Prostate gland (tissue), 2 donors: ENCODE measurements at regions not wholly inside any gene's neighbourhood (a gene's known extent, or its start where the extent isn't known, plus 50 kb on each side); places are given as distances from the start of the nearest gene placed in this dataset.
"Not testable (repeated sequence)": the region's sequence is repeated elsewhere in the genome, so short reads cannot be mapped to it uniquely, and the experiment has no call there.

ENCODE experiments used
- CTCF ChIP-seq, 4 experiments: fragments of 200-600 bp in 2 of 4; fragments of 450-650 bp in 2 of 4; sonication (generic) in 2 of 4; IDR thresholded peaks; 1 replicate in 3 of 4; 2 replicates in 1 of 4; pipeline ENCODE4 v1.5.1; 2016 to 2019; ENCODE audit warnings: antibody characterized with exemption in 4 of 4, mild to moderate bottlenecking in 2 of 4, moderate library complexity in 2 of 4
- POLR2AphosphoS5 ChIP-seq: sonication (generic); formaldehyde crosslinking; IDR thresholded peaks from one replicate; pipeline ENCODE4 v1.6.1; 2017; ENCODE audit warnings: antibody characterized with exemption

DNA sequence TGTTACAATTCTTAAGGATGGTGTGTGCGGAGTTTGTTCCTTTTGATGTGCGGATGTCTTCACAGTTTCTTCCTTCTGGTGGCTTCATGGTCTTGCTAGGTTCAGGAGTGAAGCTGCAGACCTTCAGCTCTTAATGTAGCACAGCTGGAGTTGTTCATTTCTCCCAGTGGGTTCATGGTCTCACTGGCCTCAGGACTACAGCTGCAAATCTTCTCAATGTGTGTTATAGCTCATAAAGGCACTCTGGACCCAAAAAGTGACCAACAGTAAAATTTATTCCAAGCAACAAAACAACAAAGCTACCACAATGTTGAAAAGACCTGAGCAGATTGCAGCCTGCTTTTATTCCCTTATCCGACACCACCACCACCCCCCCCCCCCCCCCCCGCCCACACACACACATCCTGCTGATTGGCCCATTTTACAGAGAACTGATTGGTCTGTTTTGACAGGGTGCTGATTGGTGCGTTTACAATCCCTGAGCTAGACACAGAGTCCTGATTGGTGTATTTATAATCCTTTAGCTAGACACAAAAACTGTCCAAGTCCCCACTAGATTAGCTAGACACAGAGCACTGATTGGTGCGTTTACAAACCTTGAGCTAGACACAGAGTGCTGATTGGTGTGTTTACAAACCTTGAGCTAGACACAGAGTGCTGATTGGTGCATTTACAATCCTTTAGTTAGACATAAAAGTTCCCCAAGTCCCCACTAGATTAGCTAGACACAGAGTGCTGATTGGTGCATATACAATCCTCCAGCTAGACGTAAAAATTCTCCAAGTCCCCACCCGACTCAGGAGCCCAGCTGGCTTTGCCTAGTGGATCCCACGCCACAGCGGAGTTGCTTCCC lies 59.2 kb downstream of the BAK1 start:
- TF ChIP-seq POLR2AphosphoS5; CTCF (IDR thresholded peaks at IDR 0.05): not testable (repeated sequence)
